ENCODE measurements at regions not wholly inside any gene's neighbourhood (a gene's known extent, or its start where the extent isn't known, plus 50 kb on each side); places are given as distances from the start of the nearest gene placed in this dataset.

DNA sequence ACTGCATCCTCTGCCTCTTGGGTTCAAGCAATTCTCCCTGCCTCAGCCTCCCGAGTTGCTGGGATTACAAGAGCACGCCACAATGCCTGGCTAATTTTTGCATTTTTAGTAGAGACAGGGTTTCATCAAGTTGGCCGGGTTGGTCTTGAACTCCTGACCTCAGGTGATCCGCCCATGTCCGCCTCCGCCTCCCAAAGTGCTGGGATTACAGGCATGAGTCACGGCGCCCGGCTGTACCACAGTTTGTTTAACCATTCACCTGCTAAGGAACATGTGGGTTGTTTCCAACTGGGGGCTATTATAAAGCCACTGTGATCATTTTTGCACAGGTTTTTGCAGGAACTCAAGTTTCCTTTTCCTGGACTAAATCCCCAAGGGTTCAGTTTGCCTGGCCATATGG lies 123.2 kb upstream of the RAP2B start:
- TF ChIP-seq CTCF (IDR thresholded peaks at IDR 0.05) (no peak), POLR2A (IDR thresholded peaks at IDR 0.05) (no peak)
